ENCODE measurements at regions not wholly inside any gene's neighbourhood (a gene's known extent, or its start where the extent isn't known, plus 50 kb on each side); places are given as distances from the start of the nearest gene placed in this dataset.

- Histone ChIP-seq H3K4me1 (ENCODE audit: control insufficient read depth, extremely low read depth, insufficient read depth, low read length) (no peaks in the 10 kb centered on the region), H3K36me3 (ENCODE audit: control insufficient read depth in 2 of 2, extremely low read depth in 1 of 2, insufficient read depth in 2 of 2, low read length in 2 of 2) (no peaks in the 10 kb centered on the region), H3K9me3 (replicated peaks; ENCODE audit: control insufficient read depth, insufficient read depth, low read length) (peaks cover 10% of the 10 kb centered on the region), H3K9me1 (replicated peaks; ENCODE audit: control insufficient read depth, extremely low read depth, insufficient read depth, low read length) (no peaks in the 10 kb centered on the region), H3K4me2 (ENCODE audit: insufficient read depth, low read length) (no peak overlapping the region), H4K20me1 (replicated peaks; ENCODE audit: control insufficient read depth, extremely low read depth, insufficient read depth, low read length) (no peaks in the 10 kb centered on the region), H3K79me2 (ENCODE audit: control insufficient read depth, insufficient read depth, low read length) (no peaks in the 10 kb centered on the region), H3K27ac (ENCODE audit: insufficient read depth, low read depth, low read length) (no peak overlapping the region), H3K4me3 (replicated peaks in 1 of 3; ENCODE audit: insufficient read depth in 1 of 3, low read depth in 1 of 3, low read length in 3 of 3) (no peak overlapping the region), H3K27me3 (ENCODE audit: control insufficient read depth in 2 of 2, insufficient read depth in 2 of 2, low read length in 2 of 2) (no peaks in the 10 kb centered on the region), H3K9ac (replicated peaks; ENCODE audit: extremely low read depth, insufficient read depth, low read length) (no peak overlapping the region), H2AFZ (ENCODE audit: low read depth, low read length) (no peak overlapping the region)
- CTCF ChIA-PET, result no interaction called here
- no TSS peak for BruUV-seq (replicated peaks)
- POLR2A ChIA-PET, result no interaction called here
- DNase-seq (ENCODE audit: low read depth, low spot score), result no peak
- dilution Hi-C loops (cut with MboI; ENCODE audit: extremely low pct_ligation_motif_present, low sequenced_read_pairs) (no loop called here), intact Hi-C loops (cut with micrococcal nuclease) (no loop called here)
- FAIRE-seq, result no peak
- TF ChIP-seq GATA2 (IDR thresholded peaks at IDR 0.05; ENCODE audit: insufficient read depth, insufficient read length, low read depth, low read length) (no peak), FOS (IDR thresholded peaks at IDR 0.05; ENCODE audit: borderline replicate concordance, insufficient read depth, low read length) (no peak), JUN (IDR thresholded peaks at IDR 0.05; ENCODE audit: borderline replicate concordance, insufficient read depth, insufficient read length, low read depth) (no peak), POLR2AphosphoS5 (IDR thresholded peaks at IDR 0.05; ENCODE audit: insufficient read depth, low read depth, low read length) (no peak), CTCF (IDR thresholded peaks at IDR 0.05; ENCODE audit: extremely low read depth in 1 of 2, insufficient read depth in 1 of 2, low read depth in 1 of 2, low read length in 2 of 2) (no peak), EZH2 (IDR thresholded peaks at IDR 0.05; ENCODE audit: borderline replicate concordance, low read depth, low read length, severe bottlenecking) (no peak), MYC (IDR thresholded peaks at IDR 0.05; ENCODE audit: low read depth, low read length) (no peak), MAX (IDR thresholded peaks at IDR 0.05; ENCODE audit: insufficient read depth, insufficient read length) (no peak), POLR2A (IDR thresholded peaks at IDR 0.05; ENCODE audit: low read depth, low read length) (no peak)
These were observed 1325.3 kb downstream of the SI start for GRCh38 chr3:163753033-163753432.

All from endothelial cell of umbilical vein (primary cell).